ENCODE measurements at regions not wholly inside any gene's neighbourhood (a gene's known extent, or its start where the extent isn't known, plus 50 kb on each side); places are given as distances from the start of the nearest gene placed in this dataset.

GRCh38 chr20:12180107-12180661 is 262.5 kb downstream of the BTBD3 start:
- intact Hi-C loops (cut with DNase I), result no loop called here
- no peak overlapping the region for H3K27ac ChIP-seq
- WGBS, result 44% methylated on average over 5 of the region's 5 CpGs
- TF ChIP-seq POLR2AphosphoS5 (IDR thresholded peaks at IDR 0.05) (no peak), CTCF (IDR thresholded peaks at IDR 0.05) (no peak), POLR2A (IDR thresholded peaks at IDR 0.05) (no peak)
- H3K9me3 ChIP-seq, result no peaks in the 10 kb centered on the region
- H3K4me1 ChIP-seq (replicated peaks), result no peaks in the 10 kb centered on the region
- H3K4me3 ChIP-seq, result no peak overlapping the region
- H3K36me3 ChIP-seq, result no peaks in the 10 kb centered on the region
- H3K27me3 ChIP-seq (replicated peaks; ENCODE audit: insufficient read depth), result no peaks in the 10 kb centered on the region
- no peak for DNase-seq (ENCODE audit: low spot score)

DNA sequence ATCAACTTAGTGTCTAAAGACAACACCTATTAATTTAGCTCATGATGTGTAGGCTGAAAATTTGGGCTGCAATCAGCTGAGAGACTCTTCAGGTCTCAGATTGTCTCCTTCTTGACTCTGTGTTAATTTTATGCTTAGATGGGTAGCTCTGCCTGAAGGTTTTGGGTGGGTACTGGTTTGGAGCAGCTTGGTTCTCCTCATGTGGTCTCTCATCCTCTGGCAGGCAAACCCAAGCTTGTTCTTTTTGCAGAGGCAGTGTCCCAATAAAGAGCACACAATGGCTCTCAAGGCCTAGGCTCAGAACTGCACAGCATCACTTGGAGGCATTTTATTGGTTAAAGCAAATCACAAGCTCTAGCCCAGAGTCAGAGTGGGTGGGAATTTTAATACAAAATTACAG is 280.6 kb downstream of the BTBD3 start:
- H3K4me3 ChIP-seq, result no peak overlapping the region
- H3K36me3 ChIP-seq, result no peaks in the 10 kb centered on the region
- intact Hi-C loops (cut with DNase I), result no loop called here
- no peaks in the 10 kb centered on the region for H3K9me3 ChIP-seq
- no peak for DNase-seq (ENCODE audit: low spot score)
- H3K27ac ChIP-seq, result no peak overlapping the region
- H3K4me1 ChIP-seq (replicated peaks), result no peaks in the 10 kb centered on the region
- H3K27me3 ChIP-seq (replicated peaks; ENCODE audit: insufficient read depth), result no peaks in the 10 kb centered on the region
- no peak for TF ChIP-seq POLR2A (IDR thresholded peaks at IDR 0.05)
- TF ChIP-seq CTCF (IDR thresholded peaks at IDR 0.05), result no peak
- no peak for TF ChIP-seq POLR2AphosphoS5 (IDR thresholded peaks at IDR 0.05)

- Histone ChIP-seq H3K4me3 (no peak overlapping the region), H3K4me1 (replicated peaks) (no peaks in the 10 kb centered on the region), H3K27ac (no peak overlapping the region), H3K9me3 (no peaks in the 10 kb centered on the region), H3K36me3 (no peaks in the 10 kb centered on the region), H3K27me3 (replicated peaks; ENCODE audit: insufficient read depth) (no peaks in the 10 kb centered on the region)
- intact Hi-C loops (cut with DNase I), result no loop called here
- TF ChIP-seq POLR2AphosphoS5 (IDR thresholded peaks at IDR 0.05) (no peak), CTCF (IDR thresholded peaks at IDR 0.05) (no peak), POLR2A (IDR thresholded peaks at IDR 0.05) (no peak)
- 96% methylated on average over 5 of the region's 5 CpGs for WGBS
- no peak for DNase-seq (ENCODE audit: low spot score)
Observed at GRCh38 chr20:12199703-12200102, 282.0 kb downstream of the BTBD3 start.

DNA sequence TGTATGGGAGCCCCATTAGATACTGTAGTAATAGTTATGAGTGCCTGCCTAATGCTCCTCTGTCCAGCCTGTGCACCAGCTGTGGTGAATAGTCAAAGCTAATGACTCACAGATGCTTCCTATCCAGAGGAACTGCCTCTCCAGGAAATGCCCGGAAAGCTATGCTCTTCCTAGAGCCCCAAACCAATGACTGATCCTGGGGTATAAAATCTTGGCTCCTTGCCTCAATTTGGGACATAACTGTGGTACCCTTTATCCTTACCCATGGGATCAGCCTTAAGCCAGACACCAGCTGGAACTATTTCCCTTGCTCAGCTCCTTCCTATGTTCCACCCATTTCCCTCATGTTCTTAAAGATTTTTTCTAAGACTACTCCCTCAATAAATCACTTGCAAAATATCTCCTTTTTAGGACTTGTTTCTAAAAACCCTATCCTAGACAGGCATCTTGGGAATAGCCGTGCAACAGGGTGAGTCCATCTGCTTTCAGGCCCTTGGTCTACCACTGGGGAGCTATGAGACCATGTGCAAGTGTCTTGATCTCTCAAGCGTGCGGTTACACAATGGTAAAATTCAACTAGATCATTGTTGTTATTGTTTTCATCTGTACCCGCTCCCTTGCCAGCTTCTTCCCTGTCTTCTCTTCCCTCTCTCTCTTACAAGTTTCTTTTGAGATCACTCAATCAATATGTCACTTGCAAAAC is 283.7 kb downstream of the BTBD3 start:
- Histone ChIP-seq H3K36me3 (no peaks in the 10 kb centered on the region), H3K27me3 (replicated peaks; ENCODE audit: insufficient read depth) (no peaks in the 10 kb centered on the region), H3K4me3 (no peak overlapping the region), H3K27ac (no peak overlapping the region), H3K4me1 (replicated peaks) (no peaks in the 10 kb centered on the region), H3K9me3 (no peaks in the 10 kb centered on the region)
- intact Hi-C loops (cut with DNase I), result no loop called here
- 89% methylated on average over 5 of the region's 5 CpGs for WGBS
- no peak for TF ChIP-seq POLR2AphosphoS5 (IDR thresholded peaks at IDR 0.05)
- no peak for TF ChIP-seq CTCF (IDR thresholded peaks at IDR 0.05)
- TF ChIP-seq POLR2A (IDR thresholded peaks at IDR 0.05), result no peak
- DNase-seq (ENCODE audit: low spot score), result no peak

- H3K4me1 ChIP-seq (replicated peaks), result no peaks in the 10 kb centered on the region
- H3K27me3 ChIP-seq (replicated peaks; ENCODE audit: insufficient read depth), result no peaks in the 10 kb centered on the region
- TF ChIP-seq CTCF (IDR thresholded peaks at IDR 0.05) (no peak), POLR2A (IDR thresholded peaks at IDR 0.05) (no peak), POLR2AphosphoS5 (IDR thresholded peaks at IDR 0.05) (no peak)
- H3K9me3 ChIP-seq, result no peaks in the 10 kb centered on the region
- no peak for DNase-seq (ENCODE audit: low spot score)
- intact Hi-C loops (cut with DNase I), result no loop called here
- no peak overlapping the region for H3K4me3 ChIP-seq
- no peaks in the 10 kb centered on the region for H3K36me3 ChIP-seq
- no peak overlapping the region for H3K27ac ChIP-seq
Observed at GRCh38 chr20:12203399-12203798, 285.7 kb downstream of the BTBD3 start.
